ENCODE measurements at regions not wholly inside any gene's neighbourhood (a gene's known extent, or its start where the extent isn't known, plus 50 kb on each side); places are given as distances from the start of the nearest gene placed in this dataset.

GRCh38 chr9:88326936-88327335, 61.3 kb upstream of the SPIN1 start:
- ATAC-seq (ENCODE audit: low FRiP score) = no peak
- no peak for TF ChIP-seq CTCF (IDR thresholded peaks at IDR 0.05)
- DNase-seq (ENCODE audit: low spot score) = no peak

DNA sequence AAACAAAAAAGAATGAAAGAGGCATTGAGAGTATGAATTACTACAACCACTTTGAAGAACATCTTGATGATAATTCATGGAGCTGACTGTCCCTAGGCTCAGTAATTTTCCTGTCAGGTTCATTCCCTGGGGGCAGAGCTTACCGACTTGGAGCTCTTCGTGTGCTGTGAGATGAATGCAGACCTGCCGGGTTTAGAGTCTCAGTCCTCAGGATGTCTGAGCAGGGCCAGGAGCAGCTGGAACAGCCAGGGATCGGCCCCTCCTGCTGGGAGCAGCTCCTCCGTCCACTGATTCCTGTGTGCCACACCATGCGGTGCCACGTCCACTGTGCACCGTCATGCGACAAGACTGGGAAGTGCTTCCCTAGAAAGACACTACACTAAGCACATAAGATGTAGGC, 62.2 kb upstream of the SPIN1 start:
- ATAC-seq (ENCODE audit: low FRiP score) = no peak
- no peak for TF ChIP-seq CTCF (IDR thresholded peaks at IDR 0.05)

DNA sequence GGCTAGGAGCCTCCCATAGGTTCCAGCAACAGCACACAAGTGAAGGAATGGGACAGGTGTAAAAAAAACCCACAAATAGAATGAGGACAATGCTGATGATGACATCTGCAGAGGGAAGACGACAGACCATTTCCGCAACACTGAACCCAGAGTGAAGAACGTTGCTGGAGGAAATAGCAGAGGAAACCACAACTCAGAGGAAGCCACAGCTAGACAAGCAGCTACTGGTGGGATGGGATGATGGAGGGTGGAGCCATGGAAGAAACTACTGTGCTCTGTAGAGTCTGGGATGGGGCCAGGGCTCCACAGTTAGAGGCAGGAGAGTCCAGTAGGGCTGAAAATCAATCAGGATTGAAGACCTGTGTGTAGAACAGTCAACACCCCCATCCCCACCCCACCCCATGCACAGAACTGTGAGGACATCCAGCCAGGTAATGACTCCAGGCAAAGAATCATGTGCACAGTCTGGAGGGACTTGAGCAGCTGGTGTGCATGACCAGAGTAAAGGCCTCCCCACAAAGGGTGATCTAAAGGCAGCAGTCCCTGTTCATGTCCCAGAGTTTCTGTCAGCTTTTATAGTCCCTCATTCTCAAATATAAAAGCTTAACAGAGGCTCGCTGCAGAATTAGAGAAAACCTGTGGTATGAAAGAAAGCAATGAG, 65.2 kb upstream of the SPIN1 start:
- no peak for ATAC-seq (ENCODE audit: low FRiP score)
- DNase-seq (ENCODE audit: low spot score) = no peak
- TF ChIP-seq CTCF (IDR thresholded peaks at IDR 0.05) = no peak

More for the DNA sequence above, 62.2 kb upstream of the SPIN1 start:
- no peak for DNase-seq (ENCODE audit: low spot score)

DNA sequence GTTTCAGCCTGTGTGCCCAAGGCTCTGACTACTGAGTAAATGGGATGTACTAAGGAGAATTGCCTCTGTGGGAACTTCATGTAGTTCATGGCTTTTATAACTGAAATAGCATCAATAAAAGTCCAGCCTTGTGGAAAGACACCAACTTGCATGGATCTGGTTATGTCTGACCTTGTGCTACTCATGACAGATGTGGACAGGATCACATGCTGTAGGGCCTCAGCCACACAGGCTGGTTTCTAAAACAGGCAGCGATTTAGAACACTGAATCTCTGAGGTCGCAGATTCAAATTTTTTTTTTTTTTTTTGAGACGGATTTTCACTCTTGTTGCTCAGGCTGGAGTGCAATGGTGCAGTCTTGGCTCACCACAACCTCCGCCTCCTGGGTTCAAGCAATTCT, 66.5 kb upstream of the SPIN1 start:
- TF ChIP-seq CTCF (IDR thresholded peaks at IDR 0.05) = no peak
- ATAC-seq (ENCODE audit: low FRiP score) (no peak), DNase-seq (ENCODE audit: low spot score) (no peak)

DNA sequence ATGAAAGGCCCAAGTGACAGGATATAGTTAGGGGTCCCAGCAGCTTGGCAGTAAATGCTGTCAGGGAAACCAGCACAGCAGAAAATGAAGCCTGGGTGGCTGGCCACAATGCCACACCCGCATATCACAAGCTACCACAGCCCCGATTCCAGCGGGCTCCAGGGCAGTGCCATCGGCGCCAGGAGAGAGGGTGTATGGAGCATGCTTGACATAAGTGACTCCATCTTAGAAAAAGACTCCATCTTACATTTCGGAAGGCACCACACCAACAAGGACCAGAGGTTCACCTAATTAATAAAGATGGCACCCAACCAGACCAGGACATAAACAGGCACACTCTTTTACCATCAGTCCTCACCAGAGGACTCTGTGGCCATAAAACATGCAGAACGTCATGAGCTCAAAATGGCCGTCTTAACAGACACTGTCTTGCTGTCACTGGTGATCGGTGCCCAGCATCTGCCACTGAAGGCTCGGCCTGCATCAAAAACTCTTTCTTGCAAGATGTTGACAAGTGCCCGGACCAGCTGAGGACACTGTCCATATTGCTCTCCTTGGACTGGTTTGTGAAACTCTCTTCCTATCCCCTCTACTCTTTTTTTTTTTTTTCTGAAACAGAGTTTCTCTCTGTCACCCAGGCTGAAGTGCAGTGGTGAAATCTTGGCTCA, 67.4 kb upstream of the SPIN1 start:
- DNase-seq (ENCODE audit: low spot score) (no peak), ATAC-seq (ENCODE audit: low FRiP score) (no peak)
- TF ChIP-seq CTCF (IDR thresholded peaks at IDR 0.05) = no peak

DNA sequence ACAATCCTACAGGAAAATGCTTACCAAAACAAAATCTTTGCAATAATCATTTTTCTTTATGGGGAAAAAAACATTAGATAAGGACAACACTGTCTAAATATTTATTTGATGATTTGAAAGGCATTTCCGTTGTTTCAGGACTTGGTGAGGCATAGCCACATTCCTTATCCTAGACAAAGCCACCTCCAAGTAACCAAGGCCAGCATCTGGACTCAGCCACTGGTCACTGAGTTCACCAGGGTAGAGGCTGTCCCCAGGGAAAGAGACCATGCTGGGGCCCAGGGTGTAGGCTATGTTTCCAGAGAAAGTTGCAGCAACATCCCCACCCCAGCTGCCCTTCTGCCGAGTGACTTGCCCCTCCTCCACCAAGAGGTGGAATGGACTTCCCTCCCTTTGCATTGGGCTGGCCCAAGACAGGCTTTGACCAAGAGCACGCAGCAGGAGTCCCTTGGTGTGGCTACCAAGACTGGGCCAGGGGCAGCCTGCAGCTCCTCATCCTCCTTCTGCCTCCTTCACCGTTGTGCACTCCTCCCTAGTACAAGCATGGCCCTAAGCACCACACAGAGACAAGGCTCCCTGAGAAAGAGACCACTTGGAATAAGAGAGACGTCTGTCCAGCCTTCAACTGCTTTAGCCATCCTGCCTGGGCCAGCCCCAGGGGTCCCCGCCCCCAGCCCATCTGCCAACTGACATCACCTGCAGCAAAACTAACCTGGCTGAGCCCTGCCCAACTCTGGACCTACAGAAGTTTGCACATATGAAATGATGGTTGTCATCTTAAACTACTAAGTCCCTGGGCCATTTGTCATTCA, 68.1 kb upstream of the SPIN1 start:
- TF ChIP-seq CTCF (IDR thresholded peaks at IDR 0.05) = no peak
- DNase-seq (ENCODE audit: low spot score) (no peak), ATAC-seq (ENCODE audit: low FRiP score) (no peak)
